ENCODE measurements at regions not wholly inside any gene's neighbourhood (a gene's known extent, or its start where the extent isn't known, plus 50 kb on each side); places are given as distances from the start of the nearest gene placed in this dataset.

DNA sequence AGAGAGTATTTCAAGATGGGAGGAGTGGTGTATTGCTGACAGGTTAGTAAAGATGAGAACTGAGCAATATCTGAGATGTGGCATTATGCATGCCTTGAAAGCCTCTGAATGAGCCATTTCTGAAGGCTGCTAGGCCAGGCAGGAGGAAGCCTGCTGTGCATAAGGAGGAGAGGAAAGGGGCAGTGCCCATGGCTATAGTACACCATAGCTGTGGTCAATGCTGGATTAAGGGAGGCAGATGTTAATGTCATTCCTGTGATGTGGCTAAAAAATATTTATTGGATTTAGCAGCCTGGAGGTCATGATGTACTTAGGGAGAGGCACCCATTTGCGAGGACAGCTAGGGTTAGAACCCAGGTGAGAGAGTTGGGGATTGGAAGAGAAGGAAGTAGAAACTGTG is 130.0 kb upstream of the LNX1 start:
- no peaks in the 10 kb centered on the region for H3K9me3 ChIP-seq (ENCODE audit: control insufficient read depth, low read depth, low read length)
- H3K27ac ChIP-seq (ENCODE audit: low read length), result no peak overlapping the region
- no peaks in the 10 kb centered on the region for H3K4me1 ChIP-seq (ENCODE audit: control insufficient read depth, low read depth, low read length)
- no peaks in the 10 kb centered on the region for H3K27me3 ChIP-seq (ENCODE audit: control insufficient read depth, insufficient read depth, low read length)
- no peaks in the 10 kb centered on the region for H3K36me3 ChIP-seq (ENCODE audit: control insufficient read depth, low read depth, low read length)
- no peak overlapping the region for H3K9ac ChIP-seq (ENCODE audit: low read length)
- no peak overlapping the region for H3K4me3 ChIP-seq (ENCODE audit: low read length)

DNA sequence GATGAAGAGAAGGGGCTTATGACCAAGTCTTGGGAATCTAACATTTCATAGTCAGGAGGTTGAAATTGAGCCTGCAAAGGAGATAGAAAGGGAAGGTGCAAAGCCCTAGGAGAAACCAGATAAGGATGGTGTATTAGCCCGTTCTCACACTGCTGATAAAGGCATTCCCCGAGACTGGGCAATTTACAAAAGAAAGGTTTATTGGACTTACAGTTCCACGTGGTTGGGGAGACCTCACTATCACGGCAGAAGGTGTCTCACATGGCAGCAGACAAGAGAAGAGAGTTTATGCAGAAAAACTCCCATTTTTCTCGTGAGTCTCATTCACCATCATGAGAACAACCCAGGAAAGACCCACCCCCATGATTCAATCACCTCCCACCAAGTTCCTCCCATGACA is 129.5 kb upstream of the LNX1 start:
- Histone ChIP-seq H3K27me3 (ENCODE audit: control insufficient read depth, insufficient read depth, low read length) (no peaks in the 10 kb centered on the region), H3K4me3 (ENCODE audit: low read length) (no peak overlapping the region), H3K9me3 (ENCODE audit: control insufficient read depth, low read depth, low read length) (no peaks in the 10 kb centered on the region), H3K36me3 (ENCODE audit: control insufficient read depth, low read depth, low read length) (no peaks in the 10 kb centered on the region), H3K27ac (ENCODE audit: low read length) (no peak overlapping the region), H3K9ac (ENCODE audit: low read length) (no peak overlapping the region), H3K4me1 (ENCODE audit: control insufficient read depth, low read depth, low read length) (no peaks in the 10 kb centered on the region)

DNA sequence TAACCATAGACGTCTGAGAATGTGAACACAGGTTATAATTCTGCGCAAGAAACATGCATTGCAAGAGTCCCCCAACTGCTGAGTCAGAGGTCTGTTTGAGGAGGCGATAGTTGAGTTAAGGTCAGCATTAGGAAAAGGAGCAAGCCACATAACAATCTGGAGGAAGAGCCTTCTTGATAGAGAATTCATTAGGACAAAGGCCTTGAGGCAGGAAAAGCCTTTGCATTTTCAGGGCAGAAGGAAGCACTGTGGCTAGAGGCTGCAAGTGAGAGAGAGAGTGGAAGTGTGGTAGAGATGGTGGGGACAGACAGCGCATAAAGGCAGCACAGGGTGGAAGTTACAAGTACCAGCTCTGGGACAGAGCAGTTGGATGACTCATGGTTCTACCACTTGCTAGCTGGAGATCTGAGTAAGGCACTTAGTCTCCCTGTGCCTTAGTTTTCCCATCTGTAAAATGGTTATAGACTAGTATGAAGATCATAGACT is 125.8 kb upstream of the LNX1 start:
- Histone ChIP-seq H3K4me3 (ENCODE audit: low read length) (no peak overlapping the region), H3K9me3 (ENCODE audit: control insufficient read depth, low read depth, low read length) (no peaks in the 10 kb centered on the region), H3K4me1 (ENCODE audit: control insufficient read depth, low read depth, low read length) (no peaks in the 10 kb centered on the region), H3K27me3 (ENCODE audit: control insufficient read depth, insufficient read depth, low read length) (no peaks in the 10 kb centered on the region), H3K9ac (ENCODE audit: low read length) (no peak overlapping the region), H3K27ac (ENCODE audit: low read length) (no peak overlapping the region), H3K36me3 (ENCODE audit: control insufficient read depth, low read depth, low read length) (no peaks in the 10 kb centered on the region)

DNA sequence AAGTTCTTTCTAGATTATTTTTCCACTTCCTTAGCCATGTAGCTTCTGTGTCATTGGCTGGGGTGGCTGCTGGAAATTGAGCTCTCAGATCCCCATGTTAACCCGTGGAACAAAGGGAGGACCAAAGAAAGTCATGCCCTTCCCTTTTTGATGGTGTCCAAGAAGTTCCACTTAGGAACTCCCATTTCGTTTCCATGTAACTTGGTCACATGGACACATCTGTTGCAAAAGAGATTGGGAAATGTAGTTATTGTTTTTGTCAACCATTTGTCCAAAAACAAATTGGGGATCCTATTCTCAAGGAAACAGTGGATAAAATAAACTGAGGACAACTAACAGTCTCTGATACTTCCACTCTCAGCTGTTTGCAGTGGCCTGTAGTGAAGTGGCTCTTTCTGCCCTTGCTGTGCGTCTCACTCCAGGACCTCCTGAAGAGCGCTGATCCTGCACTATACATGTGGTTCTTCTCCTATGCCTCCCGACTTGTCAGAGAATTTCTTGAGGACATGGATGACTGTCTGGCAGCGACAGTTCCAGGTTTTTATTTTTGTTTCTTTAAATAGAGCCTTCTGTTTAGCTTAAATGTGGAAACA is 125.3 kb upstream of the LNX1 start:
- H3K4me3 ChIP-seq (ENCODE audit: low read length), result no peak overlapping the region
- H3K36me3 ChIP-seq (ENCODE audit: control insufficient read depth, low read depth, low read length), result no peaks in the 10 kb centered on the region
- no peak overlapping the region for H3K9ac ChIP-seq (ENCODE audit: low read length)
- H3K27ac ChIP-seq (ENCODE audit: low read length), result no peak overlapping the region
- no peaks in the 10 kb centered on the region for H3K4me1 ChIP-seq (ENCODE audit: control insufficient read depth, low read depth, low read length)
- no peaks in the 10 kb centered on the region for H3K27me3 ChIP-seq (ENCODE audit: control insufficient read depth, insufficient read depth, low read length)
- no peaks in the 10 kb centered on the region for H3K9me3 ChIP-seq (ENCODE audit: control insufficient read depth, low read depth, low read length)

DNA sequence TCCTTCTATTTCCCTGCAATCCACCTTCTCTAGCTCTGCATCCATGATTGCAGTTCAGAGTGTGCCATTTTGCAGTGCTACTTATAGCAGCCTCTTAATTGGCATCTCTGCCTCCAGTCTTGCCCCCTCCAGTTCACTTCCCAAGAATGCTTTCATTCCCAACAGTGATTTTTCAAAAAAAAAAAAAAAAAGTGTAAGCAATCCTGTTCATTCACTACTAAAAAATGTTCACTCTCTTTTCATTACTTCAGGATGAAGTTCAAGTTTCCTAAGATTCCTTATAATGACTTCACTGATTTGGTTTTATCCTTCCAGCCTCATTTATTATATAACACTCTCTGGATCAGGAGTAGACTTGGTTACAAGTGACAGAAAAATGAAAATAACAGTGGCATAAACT is 124.7 kb upstream of the LNX1 start:
- Histone ChIP-seq H3K4me3 (ENCODE audit: low read length) (no peak overlapping the region), H3K36me3 (ENCODE audit: control insufficient read depth, low read depth, low read length) (no peaks in the 10 kb centered on the region), H3K9me3 (ENCODE audit: control insufficient read depth, low read depth, low read length) (no peaks in the 10 kb centered on the region), H3K4me1 (ENCODE audit: control insufficient read depth, low read depth, low read length) (no peaks in the 10 kb centered on the region), H3K9ac (ENCODE audit: low read length) (no peak overlapping the region), H3K27ac (ENCODE audit: low read length) (no peak overlapping the region), H3K27me3 (ENCODE audit: control insufficient read depth, insufficient read depth, low read length) (no peaks in the 10 kb centered on the region)

DNA sequence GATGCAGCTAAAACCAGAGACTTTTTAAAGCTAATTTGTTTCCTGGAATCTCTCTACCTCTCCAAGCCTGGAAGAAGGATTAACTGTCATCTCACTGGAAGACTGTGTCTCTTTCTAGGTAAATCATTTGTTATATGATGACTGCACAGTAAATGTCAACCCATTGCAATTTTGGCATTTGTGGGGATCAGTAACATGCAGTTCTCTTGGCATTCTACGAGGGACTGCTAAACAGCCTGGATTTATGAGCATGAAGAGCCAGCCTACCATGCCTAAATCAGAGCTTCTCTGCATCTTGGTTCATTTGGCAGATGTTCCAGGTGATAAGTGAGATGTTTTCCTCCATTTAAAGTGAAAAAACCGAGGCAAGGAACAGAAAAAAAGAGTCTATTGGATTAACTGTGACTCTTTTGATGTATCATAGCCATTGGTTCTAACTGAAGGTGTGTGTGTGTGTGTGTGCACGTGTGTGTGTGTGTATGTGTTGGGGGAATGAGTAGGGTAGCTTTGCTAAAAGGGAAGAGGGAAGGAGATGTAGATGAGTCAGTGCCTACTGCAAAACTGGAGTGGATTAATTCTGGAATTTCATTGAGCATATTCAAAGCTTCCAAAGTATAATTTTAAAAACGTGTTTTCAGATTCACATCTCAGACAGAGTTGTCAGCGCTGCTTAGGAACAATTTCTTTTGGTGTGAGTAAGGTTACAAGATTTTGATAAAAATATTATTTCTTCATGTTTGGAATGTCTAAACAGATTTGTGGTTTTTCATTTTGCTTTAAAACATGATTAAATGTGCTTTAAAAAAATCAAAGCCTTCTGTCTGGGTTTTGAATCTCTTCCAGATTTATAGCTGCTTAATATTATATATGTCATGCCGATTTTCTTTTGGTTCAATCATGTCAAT is 123.2 kb upstream of the LNX1 start:
- no peaks in the 10 kb centered on the region for H3K27me3 ChIP-seq (ENCODE audit: control insufficient read depth, insufficient read depth, low read length)
- no peak overlapping the region for H3K27ac ChIP-seq (ENCODE audit: low read length)
- H3K4me3 ChIP-seq (ENCODE audit: low read length), result no peak overlapping the region
- H3K9ac ChIP-seq (ENCODE audit: low read length), result no peak overlapping the region
- no peaks in the 10 kb centered on the region for H3K9me3 ChIP-seq (ENCODE audit: control insufficient read depth, low read depth, low read length)
- H3K4me1 ChIP-seq (ENCODE audit: control insufficient read depth, low read depth, low read length), result no peaks in the 10 kb centered on the region
- no peaks in the 10 kb centered on the region for H3K36me3 ChIP-seq (ENCODE audit: control insufficient read depth, low read depth, low read length)

DNA sequence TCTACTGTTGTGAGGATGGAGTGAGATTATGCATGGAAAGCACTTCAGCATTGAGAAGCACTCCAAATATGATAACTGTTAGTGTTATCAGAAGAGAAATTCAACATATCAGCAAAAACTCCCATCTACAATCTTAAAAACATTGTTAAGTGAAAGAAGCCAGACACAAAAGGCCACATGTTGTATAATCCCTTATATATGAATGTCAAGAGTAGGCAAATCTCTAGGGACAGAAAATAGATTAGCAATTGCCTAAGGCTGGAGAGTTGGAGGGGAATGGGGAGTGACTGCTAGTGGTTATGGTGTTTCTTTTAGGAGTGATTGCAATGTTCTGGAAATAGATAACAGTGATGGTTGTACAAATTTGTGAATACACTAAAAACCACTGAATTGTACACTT is 122.5 kb upstream of the LNX1 start:
- H3K4me3 ChIP-seq (ENCODE audit: low read length), result no peak overlapping the region
- H3K27me3 ChIP-seq (ENCODE audit: control insufficient read depth, insufficient read depth, low read length), result no peaks in the 10 kb centered on the region
- H3K9me3 ChIP-seq (ENCODE audit: control insufficient read depth, low read depth, low read length), result no peaks in the 10 kb centered on the region
- H3K36me3 ChIP-seq (ENCODE audit: control insufficient read depth, low read depth, low read length), result no peaks in the 10 kb centered on the region
- H3K9ac ChIP-seq (ENCODE audit: low read length), result no peak overlapping the region
- H3K27ac ChIP-seq (ENCODE audit: low read length), result no peak overlapping the region
- no peaks in the 10 kb centered on the region for H3K4me1 ChIP-seq (ENCODE audit: control insufficient read depth, low read depth, low read length)

DNA sequence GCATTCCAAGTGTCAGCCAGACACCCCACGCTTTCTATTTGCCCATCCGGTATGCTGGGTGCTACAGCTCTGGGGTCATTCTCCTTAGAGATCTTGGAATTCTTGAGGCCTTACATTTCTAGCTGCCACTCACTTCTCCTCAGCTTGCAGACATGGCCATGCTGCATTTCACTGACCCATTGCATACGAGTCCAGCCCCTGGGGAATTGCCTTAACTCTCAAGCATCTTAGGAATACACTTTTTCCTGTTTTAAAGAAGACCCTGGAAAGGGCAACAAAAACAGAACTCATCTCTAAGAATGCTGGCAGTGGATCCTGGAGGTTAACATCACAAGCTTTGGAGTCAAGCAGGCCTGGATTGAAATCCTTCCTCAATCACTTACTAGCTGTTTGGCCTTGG is 122.0 kb upstream of the LNX1 start:
- Histone ChIP-seq H3K4me3 (ENCODE audit: low read length) (no peak overlapping the region), H3K36me3 (ENCODE audit: control insufficient read depth, low read depth, low read length) (no peaks in the 10 kb centered on the region), H3K9me3 (ENCODE audit: control insufficient read depth, low read depth, low read length) (no peaks in the 10 kb centered on the region), H3K9ac (ENCODE audit: low read length) (no peak overlapping the region), H3K27me3 (ENCODE audit: control insufficient read depth, insufficient read depth, low read length) (no peaks in the 10 kb centered on the region), H3K4me1 (ENCODE audit: control insufficient read depth, low read depth, low read length) (no peaks in the 10 kb centered on the region), H3K27ac (ENCODE audit: low read length) (no peak overlapping the region)

DNA sequence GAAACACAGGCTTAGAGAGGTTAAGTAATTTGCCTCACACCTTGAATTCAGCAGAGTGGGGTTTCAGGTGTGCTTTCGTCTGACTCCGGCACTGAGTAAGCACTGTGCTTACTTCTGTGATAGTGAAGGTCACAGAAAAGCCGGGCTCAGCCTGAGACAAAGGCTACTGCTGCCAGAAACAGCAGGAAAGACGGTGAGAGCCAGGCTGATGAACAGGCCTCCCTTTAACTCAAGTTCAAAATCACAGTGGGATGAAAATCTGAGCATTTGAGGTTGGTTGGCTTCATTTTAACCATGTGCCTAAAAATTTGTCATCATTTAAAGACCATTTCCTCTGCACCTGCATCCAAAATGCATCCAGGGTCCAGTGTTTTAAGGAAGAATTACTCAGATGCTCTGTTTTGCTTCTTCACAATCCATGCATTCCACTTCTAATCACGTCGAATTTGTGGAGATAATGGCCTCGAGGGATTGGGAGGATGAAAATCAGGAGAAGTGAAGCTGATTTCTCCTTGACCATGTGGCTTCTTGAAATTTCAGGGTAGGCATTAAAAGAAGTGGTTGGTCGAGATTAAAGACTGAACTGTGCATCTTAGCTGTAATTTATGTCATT is 121.2 kb upstream of the LNX1 start:
- H3K9me3 ChIP-seq (ENCODE audit: control insufficient read depth, low read depth, low read length), result no peaks in the 10 kb centered on the region
- no peak overlapping the region for H3K9ac ChIP-seq (ENCODE audit: low read length)

DNA sequence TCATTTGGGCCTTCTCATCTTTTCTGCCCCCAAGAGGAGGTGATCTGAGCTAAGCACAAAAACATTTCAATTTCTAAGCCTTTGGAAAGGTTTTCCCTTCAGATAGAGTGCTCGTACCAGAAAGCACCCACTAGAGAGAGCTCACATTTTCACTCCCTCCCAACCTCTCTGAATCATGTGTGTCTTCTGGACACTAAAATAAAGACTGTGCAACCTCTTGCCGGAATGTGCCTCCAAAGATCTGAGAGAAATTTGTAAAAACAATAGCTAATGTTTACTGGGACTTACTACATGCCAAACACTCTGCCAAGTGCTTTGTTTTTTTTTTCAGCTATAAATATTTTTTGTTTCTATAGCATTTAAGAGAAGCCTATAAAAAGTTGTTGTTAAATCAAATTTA is 120.6 kb upstream of the LNX1 start:
- Histone ChIP-seq H3K4me1 (ENCODE audit: control insufficient read depth, low read depth, low read length) (no peaks in the 10 kb centered on the region), H3K27ac (ENCODE audit: low read length) (no peak overlapping the region), H3K9me3 (ENCODE audit: control insufficient read depth, low read depth, low read length) (no peaks in the 10 kb centered on the region), H3K36me3 (ENCODE audit: control insufficient read depth, low read depth, low read length) (no peaks in the 10 kb centered on the region), H3K27me3 (ENCODE audit: control insufficient read depth, insufficient read depth, low read length) (no peaks in the 10 kb centered on the region), H3K9ac (ENCODE audit: low read length) (no peak overlapping the region), H3K4me3 (ENCODE audit: low read length) (no peak overlapping the region)

More for the DNA sequence above, 121.2 kb upstream of the LNX1 start:
- Histone ChIP-seq H3K27me3 (ENCODE audit: control insufficient read depth, insufficient read depth, low read length) (no peaks in the 10 kb centered on the region), H3K27ac (ENCODE audit: low read length) (no peak overlapping the region), H3K36me3 (ENCODE audit: control insufficient read depth, low read depth, low read length) (no peaks in the 10 kb centered on the region), H3K4me3 (ENCODE audit: low read length) (no peak overlapping the region), H3K4me1 (ENCODE audit: control insufficient read depth, low read depth, low read length) (no peaks in the 10 kb centered on the region)

DNA sequence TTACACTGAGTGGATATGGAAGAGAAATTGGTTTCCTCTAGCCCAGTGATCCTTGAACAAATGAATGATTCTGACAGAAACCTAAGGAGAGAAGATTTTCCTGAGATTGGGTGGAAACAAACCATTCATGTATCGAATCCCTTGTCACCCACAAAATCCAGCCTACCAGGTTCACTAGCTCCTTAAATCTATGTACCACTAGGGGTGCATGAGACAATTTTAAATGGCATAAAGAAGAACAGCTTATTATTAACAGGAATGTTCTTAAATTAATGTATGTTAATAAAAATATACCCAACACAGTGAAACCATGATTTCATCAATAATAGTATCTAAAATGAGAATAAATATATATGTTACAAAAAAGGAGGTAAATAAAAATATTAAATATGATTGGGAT is 118.4 kb upstream of the LNX1 start:
- Histone ChIP-seq H3K27ac (ENCODE audit: low read length) (no peak overlapping the region), H3K9ac (ENCODE audit: low read length) (no peak overlapping the region), H3K9me3 (ENCODE audit: control insufficient read depth, low read depth, low read length) (no peaks in the 10 kb centered on the region), H3K27me3 (ENCODE audit: control insufficient read depth, insufficient read depth, low read length) (no peaks in the 10 kb centered on the region), H3K4me3 (ENCODE audit: low read length) (no peak overlapping the region), H3K4me1 (ENCODE audit: control insufficient read depth, low read depth, low read length) (no peaks in the 10 kb centered on the region), H3K36me3 (ENCODE audit: control insufficient read depth, low read depth, low read length) (no peaks in the 10 kb centered on the region)

Measured in iPS-18a (cell line).